Transverse colon (tissue), 3 donors: ENCODE measurements at regions not wholly inside any gene's neighbourhood (a gene's known extent, or its start where the extent isn't known, plus 50 kb on each side); places are given as distances from the start of the nearest gene placed in this dataset.

Source experiments
- EP300 ChIP-seq: sonication (generic); formaldehyde crosslinking; IDR thresholded peaks from one replicate; pipeline ENCODE4 v1.6.1; 2017; ENCODE audit warnings: antibody characterized with exemption, low read depth
- POLR2A ChIP-seq: fragments of 450-650 bp; IDR thresholded peaks from one replicate; pipeline ENCODE4 v1.6.1; 2016; ENCODE audit warnings: antibody characterized with exemption, mild to moderate bottlenecking, moderate library complexity
- TF ChIP-seq, protein P1 (sequence below), 5 experiments: fragments of 200-600 bp in 3 of 5; fragments of 450-650 bp in 2 of 5; sonication (generic) in 3 of 5; IDR thresholded peaks; 1 replicate in 2 of 5; 2 replicates in 3 of 5; pipeline ENCODE4 v1.5.1; 2016 to 2017; ENCODE audit warnings: antibody characterized with exemption in 5 of 5, inconsistent platforms in 3 of 5, mild to moderate bottlenecking in 2 of 5, moderate library complexity in 1 of 5

DNA sequence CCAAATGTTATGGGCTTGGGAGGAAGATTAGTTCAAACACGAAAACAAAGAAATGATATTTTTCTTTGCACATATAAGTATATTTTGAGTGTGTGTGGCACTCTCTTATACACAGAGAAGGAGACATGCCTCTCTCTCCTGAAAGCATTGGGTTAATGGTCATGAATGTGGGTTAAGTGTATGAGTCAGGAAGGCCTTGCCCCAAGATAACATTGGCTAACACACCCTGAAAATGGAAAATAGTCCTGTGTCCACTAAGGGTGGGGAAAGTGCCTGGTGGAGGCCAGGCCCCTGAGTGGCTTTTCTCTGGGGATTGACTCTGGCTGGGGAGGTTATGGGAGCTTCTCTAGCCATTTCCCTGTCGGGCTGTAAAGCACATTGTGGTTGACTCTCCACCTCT, 332.7 kb upstream of the ONECUT1 start:
- TF ChIP-seq, protein P1, sequence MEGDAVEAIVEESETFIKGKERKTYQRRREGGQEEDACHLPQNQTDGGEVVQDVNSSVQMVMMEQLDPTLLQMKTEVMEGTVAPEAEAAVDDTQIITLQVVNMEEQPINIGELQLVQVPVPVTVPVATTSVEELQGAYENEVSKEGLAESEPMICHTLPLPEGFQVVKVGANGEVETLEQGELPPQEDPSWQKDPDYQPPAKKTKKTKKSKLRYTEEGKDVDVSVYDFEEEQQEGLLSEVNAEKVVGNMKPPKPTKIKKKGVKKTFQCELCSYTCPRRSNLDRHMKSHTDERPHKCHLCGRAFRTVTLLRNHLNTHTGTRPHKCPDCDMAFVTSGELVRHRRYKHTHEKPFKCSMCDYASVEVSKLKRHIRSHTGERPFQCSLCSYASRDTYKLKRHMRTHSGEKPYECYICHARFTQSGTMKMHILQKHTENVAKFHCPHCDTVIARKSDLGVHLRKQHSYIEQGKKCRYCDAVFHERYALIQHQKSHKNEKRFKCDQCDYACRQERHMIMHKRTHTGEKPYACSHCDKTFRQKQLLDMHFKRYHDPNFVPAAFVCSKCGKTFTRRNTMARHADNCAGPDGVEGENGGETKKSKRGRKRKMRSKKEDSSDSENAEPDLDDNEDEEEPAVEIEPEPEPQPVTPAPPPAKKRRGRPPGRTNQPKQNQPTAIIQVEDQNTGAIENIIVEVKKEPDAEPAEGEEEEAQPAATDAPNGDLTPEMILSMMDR (IDR thresholded peaks at IDR 0.05): no peak
- TF ChIP-seq POLR2A: no peak
- TF ChIP-seq EP300: no peak
